DND-41 (cell line): ENCODE measurements at regions not wholly inside any gene's neighbourhood (a gene's known extent, or its start where the extent isn't known, plus 50 kb on each side); places are given as distances from the start of the nearest gene placed in this dataset.

Experiments
- CTCF ChIP-seq: IDR thresholded peaks from 2 replicates; pipeline ENCODE4 v1.5.1; 2012; ENCODE audit warnings: borderline replicate concordance, low read length, moderate library complexity, mild to moderate bottlenecking; ENCODE audit not compliant: poor library complexity, severe bottlenecking; ENCODE audit errors: extremely low read depth
- EZH2 ChIP-seq: IDR thresholded peaks from 3 replicates; pipeline ENCODE4 v1.6.1; 2012; ENCODE audit warnings: borderline replicate concordance, low read depth, mild to moderate bottlenecking, moderate library complexity, low read length, inconsistent platforms; ENCODE audit not compliant: severe bottlenecking

GRCh38 chr4:62209757-62210485 lies 1009.8 kb downstream of the ADGRL3 start:
- TF ChIP-seq CTCF (no peak), EZH2 (no peak)
